HG03280 (cell line): ENCODE measurements at regions not wholly inside any gene's neighbourhood (a gene's known extent, or its start where the extent isn't known, plus 50 kb on each side); places are given as distances from the start of the nearest gene placed in this dataset.

Source experiments
- ATAC-seq: cut with Tn5 transposase; IDR thresholded peaks from one replicate; pipeline ENCODE4 v1.9.1; 2021; ENCODE audit warnings: mild to moderate bottlenecking, moderate library complexity; ENCODE audit not compliant: unreplicated experiment

GRCh38 chr13:79679334-79679733 lies 198.4 kb downstream of the NDFIP2 start:
- ATAC-seq, result peak; percentile 65

- ATAC-seq, result no peak
Measured at GRCh38 chr13:79678100-79678499, 197.1 kb downstream of the NDFIP2 start.

DNA sequence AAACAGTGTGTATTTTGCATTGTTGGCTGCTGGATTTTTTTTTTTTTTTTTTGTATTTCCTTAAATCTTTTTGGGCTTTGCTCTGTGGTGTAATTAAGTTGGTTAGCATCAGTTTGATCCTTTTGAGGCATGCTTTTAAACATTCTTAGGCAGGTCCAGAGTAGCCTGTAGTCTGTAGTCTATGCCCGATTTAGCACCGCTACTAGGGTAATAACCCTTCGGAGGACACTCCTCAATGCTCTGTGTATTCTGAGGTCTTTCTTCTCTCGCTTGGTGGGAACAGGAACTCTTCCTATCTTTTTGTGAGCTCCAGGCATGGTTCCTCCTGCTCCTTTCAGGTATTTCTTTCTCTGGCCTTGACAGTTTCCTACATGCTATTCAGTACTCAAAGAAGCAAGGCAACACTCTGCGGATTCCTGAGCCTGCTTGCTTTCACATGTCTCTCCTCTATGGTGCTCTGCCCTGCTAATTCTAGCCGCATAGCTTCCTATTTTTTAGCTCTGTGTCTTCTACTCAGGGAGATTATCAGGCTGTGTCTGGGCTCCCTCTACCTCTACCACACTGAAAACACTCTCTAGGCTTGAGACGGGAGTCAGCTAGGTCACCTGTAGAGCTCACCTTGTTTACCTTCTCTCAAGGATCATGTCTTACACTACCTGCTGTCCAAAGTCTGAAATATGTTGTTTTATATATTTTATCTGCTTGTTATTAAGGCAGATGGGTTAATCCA lies 195.1 kb downstream of the NDFIP2 start:
- ATAC-seq, result no peak

GRCh38 chr13:79674765-79675515 lies 194.0 kb downstream of the NDFIP2 start:
- no peak for ATAC-seq

DNA sequence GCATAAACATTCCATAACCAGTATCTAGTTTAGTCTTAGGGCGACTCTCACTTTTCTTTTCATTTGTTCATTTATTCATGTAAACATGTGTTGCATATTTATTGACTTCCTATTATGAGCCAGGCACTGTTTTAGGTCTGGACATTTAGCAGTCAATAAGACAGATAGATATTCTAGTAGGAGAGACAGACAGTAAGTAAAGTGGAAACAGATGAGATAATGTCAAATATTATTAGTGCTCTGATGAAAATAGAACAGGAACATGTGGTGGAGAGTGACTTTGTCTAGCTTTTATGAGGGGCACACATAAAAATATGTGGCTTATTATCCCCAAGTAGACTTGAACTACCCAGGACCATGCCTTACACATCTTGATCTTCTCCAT lies 193.0 kb downstream of the NDFIP2 start:
- ATAC-seq, result no peak

DNA sequence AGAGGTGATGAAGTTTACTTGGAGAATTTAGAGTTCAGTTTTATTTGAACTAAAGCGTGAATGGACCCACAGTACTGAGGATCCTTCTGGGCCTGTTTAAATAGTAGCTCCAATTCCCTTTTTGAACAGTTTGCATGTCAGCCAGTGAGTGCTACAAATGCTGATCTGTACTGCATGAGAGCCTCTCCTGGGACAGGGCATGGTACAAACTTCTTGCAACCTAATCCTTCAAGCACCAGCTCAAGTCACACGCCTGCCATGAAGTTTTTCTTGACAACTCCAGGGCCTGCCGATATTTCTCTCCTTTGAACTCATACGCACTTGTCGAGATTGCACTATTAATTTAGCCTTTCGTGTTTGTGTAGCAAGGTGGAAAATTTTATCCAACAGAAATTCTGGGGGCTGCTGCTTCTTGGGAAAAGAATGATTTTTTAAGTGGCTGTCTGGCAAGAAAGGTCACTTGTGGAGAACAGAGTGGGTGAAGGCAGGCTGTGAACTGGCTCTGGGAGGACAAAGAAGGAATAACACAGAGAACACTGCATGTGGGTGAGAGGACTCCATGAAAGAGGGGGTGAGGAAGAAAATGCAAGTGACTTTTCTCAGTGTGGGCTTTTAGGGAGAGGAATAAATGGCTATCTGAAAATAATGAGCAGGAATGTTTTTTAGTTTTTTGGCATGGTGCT lies 192.5 kb downstream of the NDFIP2 start:
- ATAC-seq, result no peak

DNA sequence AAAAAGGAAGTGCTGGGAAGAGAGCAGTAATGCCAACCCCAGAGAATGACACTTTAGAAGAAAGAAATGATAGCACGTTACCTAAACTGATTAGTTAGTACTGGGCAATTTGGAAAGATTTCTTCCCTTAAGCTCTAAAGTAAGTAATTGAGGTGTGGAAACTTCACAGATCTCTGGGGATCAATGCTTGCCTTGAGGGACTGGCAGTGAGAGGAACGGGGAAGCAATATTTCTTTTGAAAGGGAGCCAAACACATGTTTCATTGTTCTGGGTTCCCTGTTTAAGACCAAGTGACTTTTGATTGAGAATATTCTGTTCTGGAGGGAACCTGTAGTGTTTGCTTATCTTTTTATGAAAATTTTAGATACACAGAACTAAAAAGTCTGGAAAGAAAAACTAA lies 190.5 kb downstream of the NDFIP2 start:
- ATAC-seq, result no peak

DNA sequence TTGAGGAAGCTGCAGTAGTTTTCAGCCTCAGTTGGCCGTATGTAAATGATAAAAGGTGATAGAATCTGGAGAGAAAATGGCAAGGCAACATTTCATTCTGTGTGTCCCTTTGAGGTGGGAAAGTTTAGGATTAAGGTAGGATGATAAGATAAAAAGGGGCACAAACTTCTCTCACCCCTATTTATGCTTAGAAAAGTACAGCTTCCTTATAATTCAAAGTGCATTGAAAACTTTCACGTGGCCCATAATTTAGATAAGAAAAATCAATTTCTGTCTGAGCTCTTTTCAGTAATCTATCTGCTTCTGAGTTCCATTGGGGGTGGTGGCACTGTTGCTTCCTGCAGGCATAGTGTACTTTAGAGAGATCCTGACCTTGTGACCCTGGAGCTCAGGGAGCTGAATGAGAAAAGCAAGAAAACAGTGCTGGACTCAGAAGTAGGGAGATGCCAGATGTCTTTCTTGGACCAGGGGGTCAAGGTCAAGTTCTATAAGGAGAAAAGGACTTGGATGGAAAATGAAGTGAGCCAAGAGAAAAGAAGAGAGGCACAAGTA lies 187.3 kb downstream of the NDFIP2 start:
- ATAC-seq, result no peak

- no peak for ATAC-seq
Measured at GRCh38 chr13:79667771-79668170, 186.8 kb downstream of the NDFIP2 start.

DNA sequence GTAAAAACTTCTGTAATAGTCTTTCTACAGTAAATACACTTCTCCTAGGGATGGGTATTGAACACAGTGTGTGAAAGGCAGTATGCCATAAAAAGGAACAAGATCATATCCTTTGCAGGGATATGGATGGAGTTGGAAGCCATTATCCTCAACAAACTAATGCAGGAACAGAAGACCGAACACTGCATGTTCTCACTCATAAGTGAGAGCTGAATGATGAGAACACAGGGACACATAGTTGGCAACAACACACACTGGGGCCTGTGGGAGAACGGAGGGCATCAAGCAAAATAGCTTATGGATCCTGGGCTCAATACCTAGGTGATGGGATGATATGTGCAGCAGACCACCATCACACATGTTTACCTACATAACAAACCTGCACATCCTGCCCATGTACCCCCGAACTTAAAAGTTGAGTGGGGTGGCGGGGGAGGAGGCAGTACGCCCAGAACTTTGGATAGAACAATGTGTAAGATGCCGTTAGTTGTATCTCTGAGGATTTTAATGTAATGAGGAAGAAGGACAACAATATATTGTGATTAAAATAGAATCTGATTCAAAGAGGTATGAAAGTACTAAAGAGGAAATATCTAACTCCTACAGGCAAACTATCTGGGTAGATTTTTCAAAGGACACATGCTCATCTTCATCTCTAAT lies 183.2 kb downstream of the NDFIP2 start:
- no peak for ATAC-seq

DNA sequence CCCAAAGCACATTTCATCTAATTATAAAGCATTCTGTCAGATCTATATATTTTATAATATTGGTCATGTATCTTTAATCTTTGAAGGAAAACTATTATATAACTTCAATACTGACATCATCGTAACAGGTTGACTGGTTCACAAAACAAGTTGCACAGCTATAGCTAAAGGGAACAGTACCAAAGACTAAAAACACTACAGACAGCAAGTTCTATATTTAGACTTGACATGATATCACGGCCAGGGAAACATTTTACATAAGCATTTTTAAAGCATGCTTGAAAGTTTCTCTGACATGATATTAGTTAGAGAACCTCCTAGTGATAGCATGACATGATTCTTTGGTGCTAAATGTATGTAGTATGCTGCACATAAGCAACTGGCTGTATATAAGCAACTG lies 182.5 kb downstream of the NDFIP2 start:
- ATAC-seq, result no peak

- ATAC-seq, result no peak
Measured at GRCh38 chr13:79662882-79663281, 181.9 kb downstream of the NDFIP2 start.

GRCh38 chr13:79660361-79660760 lies 179.4 kb downstream of the NDFIP2 start:
- peak; percentile 66 for ATAC-seq

DNA sequence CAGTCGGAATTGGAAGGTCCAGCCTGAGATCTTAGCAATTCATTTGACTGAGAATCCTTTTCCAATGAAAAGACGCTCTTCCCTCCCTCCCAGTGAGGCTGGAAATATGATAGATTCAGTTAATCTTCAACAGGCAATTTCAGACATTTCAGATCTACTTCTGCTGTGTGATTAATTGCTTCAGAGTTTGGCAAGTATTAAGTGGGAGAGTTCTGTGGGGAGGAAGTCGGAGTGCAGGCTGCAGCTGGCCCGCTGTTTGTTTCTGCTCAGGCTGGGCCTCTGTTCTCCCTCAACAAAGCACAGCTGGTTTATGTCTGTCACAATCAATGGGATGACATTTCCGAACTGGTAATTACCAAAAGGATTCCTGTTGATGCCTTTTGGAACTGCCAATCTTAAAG lies 178.2 kb downstream of the NDFIP2 start:
- no peak for ATAC-seq

- no peak for ATAC-seq
Measured at GRCh38 chr13:79658333-79658975, 177.5 kb downstream of the NDFIP2 start.

DNA sequence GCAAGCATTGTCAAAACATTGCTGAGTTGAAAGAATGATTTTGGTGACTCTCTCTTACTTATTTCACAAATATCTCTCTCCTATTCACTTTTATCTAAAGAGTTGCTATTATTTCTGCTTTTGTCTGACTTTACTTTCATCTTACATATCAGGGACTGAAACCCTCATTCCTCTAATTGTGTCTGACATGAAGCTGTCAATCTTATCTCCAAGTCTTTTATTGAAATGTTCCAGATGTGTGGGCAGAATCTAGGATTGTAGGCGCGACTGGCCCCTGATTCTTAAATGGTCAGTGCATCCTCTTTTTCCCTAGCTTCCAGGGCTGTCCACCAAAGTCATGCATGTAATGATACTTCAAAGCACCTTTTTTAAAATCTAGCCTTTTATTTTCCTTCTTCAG lies 174.6 kb downstream of the NDFIP2 start:
- no peak for ATAC-seq

DNA sequence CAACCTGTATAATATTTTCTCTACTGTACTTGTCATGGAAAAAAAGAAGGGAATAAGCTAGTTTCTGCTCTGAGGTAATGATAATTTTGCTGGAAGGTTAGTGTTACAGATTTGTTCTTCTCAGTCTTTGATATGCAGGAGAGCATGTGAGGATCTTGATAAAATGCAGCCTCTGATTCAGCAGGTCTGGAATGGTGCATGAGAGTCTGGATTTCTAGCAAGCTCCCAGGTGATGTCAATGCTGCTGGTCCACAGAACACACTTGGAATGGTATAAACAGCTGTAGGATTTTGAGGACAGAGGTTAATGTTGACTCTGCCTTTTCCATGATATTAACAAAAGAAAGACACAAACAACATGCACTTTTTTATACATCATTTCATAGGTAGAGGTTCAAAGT lies 173.6 kb downstream of the NDFIP2 start:
- no peak for ATAC-seq

DNA sequence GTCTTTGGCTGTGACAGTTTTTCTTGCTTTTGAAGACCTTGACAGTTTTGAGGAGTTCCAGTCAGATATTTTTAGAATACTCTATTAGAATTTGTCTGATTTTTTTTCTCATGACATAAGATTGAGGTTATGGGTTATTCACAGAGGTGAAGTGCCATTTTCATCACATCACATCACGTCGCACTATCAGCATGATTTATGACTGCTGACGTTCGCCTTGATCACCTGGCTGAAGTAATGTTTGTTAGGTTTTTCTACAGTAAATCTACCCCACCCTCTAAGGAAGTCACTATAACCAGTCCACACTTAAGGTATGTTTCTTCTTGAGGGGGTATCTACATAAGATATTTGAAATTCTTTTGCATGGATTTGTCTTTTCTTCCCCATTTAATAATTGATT lies 169.7 kb downstream of the NDFIP2 start:
- no peak for ATAC-seq

GRCh38 chr13:79648191-79648590 lies 167.2 kb downstream of the NDFIP2 start:
- ATAC-seq, result no peak

GRCh38 chr13:79647533-79647932 lies 166.6 kb downstream of the NDFIP2 start:
- no peak for ATAC-seq

- ATAC-seq, result no peak
Measured at GRCh38 chr13:79646880-79647279, 165.9 kb downstream of the NDFIP2 start.
